Spleen (tissue), 11 donors: ENCODE measurements at regions not wholly inside any gene's neighbourhood (a gene's known extent, or its start where the extent isn't known, plus 50 kb on each side); places are given as distances from the start of the nearest gene placed in this dataset.

Experiments
- DNase-seq: peaks from one replicate; pipeline ENCODE4 v3.0.0-alpha.2; 2020
- H3K27ac ChIP-seq, 8 donors: fragments of 200-600 bp; sonication (generic) in 7 of 8; 1 replicate in 4 of 8; 2 replicates in 4 of 8; pipeline versions ENCODE4 v1.5.0 to v1.8.0; 2016 to 2021; ENCODE audit warnings: inconsistent platforms in 4 of 8, mild to moderate bottlenecking in 4 of 8, moderate library complexity in 1 of 8
- H3K27me3 ChIP-seq, 7 donors: fragments of 200-600 bp; sonication (generic) in 6 of 7; replicated peaks in 1 of 7; 1 replicate in 4 of 7; 2 replicates in 3 of 7; pipeline versions ENCODE4 v1.5.0 to v1.8.0; 2016 to 2021; ENCODE audit warnings: inconsistent platforms in 3 of 7, mild to moderate bottlenecking in 1 of 7
- H3K36me3 ChIP-seq, 6 donors: fragments of 200-600 bp; sonication (generic) in 5 of 6; 1 replicate in 4 of 6; 2 replicates in 2 of 6; pipeline versions ENCODE4 v1.5.0 to v1.8.0; 2016 to 2021; ENCODE audit warnings: inconsistent platforms in 2 of 6
- H3K4me1 ChIP-seq, 6 donors: fragments of 200-600 bp; sonication (generic) in 5 of 6; 1 replicate in 3 of 6; 2 replicates in 3 of 6; pipeline versions ENCODE4 v1.5.0 to v1.8.0; 2016 to 2021; ENCODE audit warnings: inconsistent platforms in 3 of 6
- H3K4me3 ChIP-seq, 8 donors: fragments of 200-600 bp; sonication (generic) in 7 of 8; 1 replicate in 4 of 8; 2 replicates in 4 of 8; pipeline versions ENCODE4 v1.5.0 to v1.8.0; 2016 to 2021; ENCODE audit warnings: inconsistent platforms in 4 of 8, mild to moderate bottlenecking in 4 of 8, moderate library complexity in 2 of 8
- H3K9me3 ChIP-seq, 8 donors: fragments of 200-600 bp; sonication (generic) in 7 of 8; 1 replicate in 4 of 8; 2 replicates in 4 of 8; pipeline versions ENCODE4 v1.5.0 to v1.8.0; 2016 to 2021; ENCODE audit warnings: inconsistent platforms in 4 of 8
- POLR2A ChIP-seq, 3 donors: fragments of 450-650 bp; IDR thresholded peaks; one replicate each; pipeline ENCODE4 v1.5.1; 2017; ENCODE audit warnings: antibody characterized with exemption in 3 of 3, mild to moderate bottlenecking in 1 of 3
- POLR2AphosphoS5 ChIP-seq, 3 donors: sonication (generic); formaldehyde crosslinking; IDR thresholded peaks; one replicate each; pipeline ENCODE4 v1.5.1; 2017; ENCODE audit warnings: antibody characterized with exemption in 3 of 3
- WGBS, 5 donors: extraction: QIAGEN DNeasy Blood & Tissue Kit in 3 of 5; methylation state at CpG; one replicate each; pipeline versions ENCODE4 v1.1.5 to v1.1.7; 2013 to 2018; 5-methylcytosine and 5-hydroxymethylcytosine counted together
- intact Hi-C: fragments of 100-400 bp; cut with DNase I; formaldehyde crosslinking; loops from one replicate; pipeline ENCODE4 v1.15.0; 2023; ENCODE audit warnings: low total_unique reads
- TF ChIP-seq, protein P1 (sequence below), 11 experiments: fragments of 200-600 bp in 7 of 11; fragments of 450-650 bp in 4 of 11; sonication (generic) in 4 of 11; IDR thresholded peaks in 8 of 11; conservative IDR thresholded peaks in 3 of 11; 1 replicate in 7 of 11; 2 replicates in 4 of 11; pipeline versions ENCODE4 v1.4.0 to v1.8.0; 2016 to 2021; ENCODE audit warnings: antibody characterized with exemption in 11 of 11, inconsistent platforms in 4 of 11, mild to moderate bottlenecking in 1 of 11
- donor health status: healthy with polysubstance abuse.
- donor health status: DM: no; HTN: no; CAD: no; lungs with moderate emphysema.
- donor health status: DM: no; HTN: no; CAD: no.
- donor health status: Bipolar disorder and iron deficiency.
- donor health status: healthy.
- donor health status: DM: no; HTN: no; CAD: no.
- donor health status: DM: yes; HTN: yes; CAD: no.

DNA sequence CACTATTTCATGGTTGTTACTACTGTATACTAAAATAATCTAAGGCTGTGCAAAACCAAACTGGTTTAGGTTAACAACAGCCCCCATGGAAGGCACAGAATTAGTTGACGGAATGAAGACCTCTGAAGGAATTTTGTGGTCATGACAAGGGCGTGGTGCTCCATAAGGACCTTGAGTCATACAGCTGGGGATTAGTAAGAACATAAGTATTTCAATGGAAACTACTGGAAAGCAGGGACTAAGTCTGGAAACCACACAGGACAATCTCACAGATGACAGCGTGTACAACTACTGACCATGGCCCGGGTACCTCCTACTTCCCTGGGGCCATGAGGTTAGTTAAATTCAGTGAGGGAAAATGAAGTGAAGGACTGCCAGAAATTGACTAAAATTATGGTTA lies 98.5 kb upstream of the PLEKHA5 start:
- Histone ChIP-seq H3K9me3 (peaks cover 0 to 22% (median 13%) of the 10 kb centered on the region in 8 donors), H3K27ac (no peak overlapping the region), H3K4me3 (no peak overlapping the region), H3K4me1 (no peaks in the 10 kb centered on the region), H3K36me3 (no peaks in the 10 kb centered on the region), H3K27me3 (peaks cover 0 to 13% (median 0%) of the 10 kb centered on the region in 7 donors)
- DNase-seq = no peak
- intact Hi-C loops = no loop called here
- 71 to 92% (median 87%) methylated on average over 4 of the region's 4 CpGs for WGBS, 5 donors
- TF ChIP-seq POLR2AphosphoS5 (IDR thresholded peaks at IDR 0.05) (no peak), POLR2A (IDR thresholded peaks at IDR 0.05) (no peak)

DNA sequence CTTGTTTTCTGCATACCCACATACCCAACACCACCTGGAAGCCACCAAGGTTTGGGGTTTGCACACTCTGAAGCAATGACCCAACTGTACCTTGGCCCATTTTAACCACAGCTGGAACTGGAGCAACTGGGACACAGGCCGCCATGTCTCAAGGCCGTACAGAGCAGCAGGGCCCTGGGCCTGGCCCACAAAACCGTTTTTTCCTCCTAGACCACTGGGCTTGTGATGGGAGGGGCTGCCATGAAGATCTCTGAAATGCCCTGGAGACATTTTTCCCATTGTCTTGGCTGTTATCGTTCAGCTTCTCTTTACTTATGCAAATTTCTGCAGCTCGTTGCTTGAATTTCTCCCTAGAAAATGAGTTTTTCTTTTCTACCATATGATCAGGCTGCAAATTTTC lies 96.7 kb upstream of the PLEKHA5 start:
- WGBS, 5 donors = 67 to 84% (median 83%) methylated on average over 5 of the region's 5 CpGs
- no peak overlapping the region for H3K4me3 ChIP-seq
- intact Hi-C loops = no loop called here

DNA sequence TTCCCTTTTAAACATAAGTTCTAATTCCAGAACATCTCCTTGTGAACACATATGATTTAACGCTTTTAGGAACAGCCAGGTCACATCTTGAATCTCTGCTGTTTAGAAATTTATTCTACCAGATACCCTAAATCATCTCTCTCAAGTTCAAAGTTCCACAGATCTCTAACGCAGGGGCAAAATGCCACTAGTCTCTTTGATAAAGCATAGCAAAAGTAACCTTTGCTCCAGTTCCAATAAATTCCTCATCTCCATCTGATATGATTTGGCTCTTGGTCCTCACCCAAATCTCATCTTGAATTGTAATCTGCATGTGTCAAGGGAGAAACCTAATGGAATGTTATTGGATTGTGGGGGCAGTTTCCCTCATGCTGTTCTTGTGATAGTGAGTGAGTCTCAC lies 96.3 kb upstream of the PLEKHA5 start:
- Histone ChIP-seq H3K27ac (no peak overlapping the region), H3K27me3 (peaks cover 0 to 7% (median 0%) of the 10 kb centered on the region in 7 donors), H3K9me3 (peaks cover 0 to 22% (median 13%) of the 10 kb centered on the region in 8 donors), H3K4me1 (no peaks in the 10 kb centered on the region), H3K4me3 (no peak overlapping the region), H3K36me3 (no peaks in the 10 kb centered on the region)
- TF ChIP-seq POLR2AphosphoS5 (IDR thresholded peaks at IDR 0.05) (no peak), POLR2A (IDR thresholded peaks at IDR 0.05) (no peak)
- TF ChIP-seq, protein P1, sequence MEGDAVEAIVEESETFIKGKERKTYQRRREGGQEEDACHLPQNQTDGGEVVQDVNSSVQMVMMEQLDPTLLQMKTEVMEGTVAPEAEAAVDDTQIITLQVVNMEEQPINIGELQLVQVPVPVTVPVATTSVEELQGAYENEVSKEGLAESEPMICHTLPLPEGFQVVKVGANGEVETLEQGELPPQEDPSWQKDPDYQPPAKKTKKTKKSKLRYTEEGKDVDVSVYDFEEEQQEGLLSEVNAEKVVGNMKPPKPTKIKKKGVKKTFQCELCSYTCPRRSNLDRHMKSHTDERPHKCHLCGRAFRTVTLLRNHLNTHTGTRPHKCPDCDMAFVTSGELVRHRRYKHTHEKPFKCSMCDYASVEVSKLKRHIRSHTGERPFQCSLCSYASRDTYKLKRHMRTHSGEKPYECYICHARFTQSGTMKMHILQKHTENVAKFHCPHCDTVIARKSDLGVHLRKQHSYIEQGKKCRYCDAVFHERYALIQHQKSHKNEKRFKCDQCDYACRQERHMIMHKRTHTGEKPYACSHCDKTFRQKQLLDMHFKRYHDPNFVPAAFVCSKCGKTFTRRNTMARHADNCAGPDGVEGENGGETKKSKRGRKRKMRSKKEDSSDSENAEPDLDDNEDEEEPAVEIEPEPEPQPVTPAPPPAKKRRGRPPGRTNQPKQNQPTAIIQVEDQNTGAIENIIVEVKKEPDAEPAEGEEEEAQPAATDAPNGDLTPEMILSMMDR (IDR thresholded peaks at IDR 0.05 in 8 of 11, conservative IDR thresholded peaks at IDR 0.05 in 3 of 11) = no peak
- DNase-seq = no peak
- WGBS, 5 donors = 86 to 96% (median 89%) methylated on average over 2 of the region's 2 CpGs
- intact Hi-C loops = no loop called here

More for the DNA sequence above, 96.7 kb upstream of the PLEKHA5 start:
- H3K9me3 ChIP-seq = peaks cover 0 to 22% (median 13%) of the 10 kb centered on the region in 8 donors
- TF ChIP-seq, protein P1 (IDR thresholded peaks at IDR 0.05 in 8 of 11, conservative IDR thresholded peaks at IDR 0.05 in 3 of 11) = no peak
- TF ChIP-seq POLR2A (IDR thresholded peaks at IDR 0.05) = no peak
- no peak for TF ChIP-seq POLR2AphosphoS5 (IDR thresholded peaks at IDR 0.05)
- no peak for DNase-seq
- H3K27me3 ChIP-seq = peaks cover 0 to 7% (median 0%) of the 10 kb centered on the region in 7 donors
- no peaks in the 10 kb centered on the region for H3K4me1 ChIP-seq
- H3K36me3 ChIP-seq = no peaks in the 10 kb centered on the region
- no peak overlapping the region for H3K27ac ChIP-seq

DNA sequence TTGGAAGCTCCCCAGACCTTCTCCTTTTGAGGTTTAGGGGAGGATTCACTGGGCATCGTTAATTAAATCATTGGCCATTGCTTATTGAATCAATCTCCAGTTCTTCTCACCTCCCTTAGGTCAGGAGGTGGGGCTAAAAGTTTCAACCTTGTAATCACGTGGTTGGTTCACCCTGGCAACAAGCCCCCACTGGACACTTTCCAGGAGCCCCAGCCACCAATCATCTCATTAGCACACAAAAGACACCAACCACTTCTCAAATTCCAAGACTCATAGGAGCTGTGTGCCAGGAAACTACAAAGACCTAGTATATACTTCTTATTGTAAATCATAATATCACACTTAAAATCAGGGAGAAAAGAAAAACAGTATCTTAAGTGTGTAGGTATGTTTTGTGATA lies 94.6 kb upstream of the PLEKHA5 start:
- H3K9me3 ChIP-seq = peaks cover 0 to 22% (median 13%) of the 10 kb centered on the region in 8 donors
- no peak overlapping the region for H3K27ac ChIP-seq
- TF ChIP-seq POLR2A (IDR thresholded peaks at IDR 0.05) = no peak
- no peak for TF ChIP-seq POLR2AphosphoS5 (IDR thresholded peaks at IDR 0.05)
- TF ChIP-seq, protein P1 (IDR thresholded peaks at IDR 0.05 in 8 of 11, conservative IDR thresholded peaks at IDR 0.05 in 3 of 11) = no peak
- 61 to 83% (median 67%) methylated on average over 2 of the region's 2 CpGs for WGBS, 5 donors
- no peaks in the 10 kb centered on the region for H3K36me3 ChIP-seq
- peaks cover 0 to 2% (median 0%) of the 10 kb centered on the region in 7 donors for H3K27me3 ChIP-seq
- no peak overlapping the region for H3K4me3 ChIP-seq
- intact Hi-C loops = no loop called here
- no peaks in the 10 kb centered on the region for H3K4me1 ChIP-seq
- DNase-seq = no peak

DNA sequence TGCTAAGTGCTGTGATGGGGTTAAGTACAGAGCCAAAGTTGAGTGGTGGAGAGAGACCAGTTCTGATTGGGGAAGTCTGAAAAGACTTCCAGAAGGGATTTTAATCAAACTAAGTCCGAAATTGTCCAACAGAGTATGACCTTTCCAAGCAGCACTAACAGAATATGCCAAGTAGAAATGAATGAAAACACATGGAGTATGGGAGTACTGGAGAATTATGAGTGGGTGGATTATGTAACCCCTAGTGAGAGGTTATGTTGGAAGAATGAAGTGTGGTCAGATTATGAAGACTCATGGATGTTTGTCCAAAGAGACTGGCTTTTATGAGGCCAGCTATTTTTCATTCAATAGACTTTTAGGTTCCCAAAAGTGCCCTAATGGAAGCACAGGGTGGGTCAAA lies 94.0 kb upstream of the PLEKHA5 start:
- Histone ChIP-seq H3K27ac (no peak overlapping the region), H3K36me3 (no peaks in the 10 kb centered on the region), H3K27me3 (no peaks in the 10 kb centered on the region), H3K4me1 (no peaks in the 10 kb centered on the region), H3K9me3 (peaks cover 0 to 22% (median 13%) of the 10 kb centered on the region in 8 donors), H3K4me3 (no peak overlapping the region)
- TF ChIP-seq POLR2A (IDR thresholded peaks at IDR 0.05) (no peak), POLR2AphosphoS5 (IDR thresholded peaks at IDR 0.05) (no peak)
- TF ChIP-seq, protein P1 (IDR thresholded peaks at IDR 0.05 in 8 of 11, conservative IDR thresholded peaks at IDR 0.05 in 3 of 11) = no peak
- WGBS, 5 donors = 51 to 76% (median 59%) methylated on average over 1 of the region's 1 CpG
- intact Hi-C loops = no loop called here
- DNase-seq = no peak
